Breast epithelium (tissue), 3 donors: ENCODE measurements at regions not wholly inside any gene's neighbourhood (a gene's known extent, or its start where the extent isn't known, plus 50 kb on each side); places are given as distances from the start of the nearest gene placed in this dataset.

Source experiments
- CTCF ChIP-seq, 3 donors: fragments of 450-650 bp; IDR thresholded peaks; one replicate each; pipeline ENCODE4 v1.5.1; 2016 to 2017; ENCODE audit warnings: antibody characterized with exemption in 3 of 3, mild to moderate bottlenecking in 3 of 3, moderate library complexity in 3 of 3
- POLR2AphosphoS5 ChIP-seq, 3 donors: sonication (generic); formaldehyde crosslinking; IDR thresholded peaks; one replicate each; pipeline ENCODE4 v1.6.1; 2017; ENCODE audit warnings: antibody characterized with exemption in 3 of 3

GRCh38 chr18:30487962-30488361 is 554.6 kb downstream of the DSC3 start:
- TF ChIP-seq POLR2AphosphoS5 (IDR thresholded peaks at IDR 0.05) (no peak), CTCF (IDR thresholded peaks at IDR 0.05) (no peak)
